HG03342 (cell line): ENCODE measurements at regions not wholly inside any gene's neighbourhood (a gene's known extent, or its start where the extent isn't known, plus 50 kb on each side); places are given as distances from the start of the nearest gene placed in this dataset.

ENCODE experiments used
- ATAC-seq: cut with Tn5 transposase; IDR thresholded peaks from one replicate; pipeline ENCODE4 v1.9.1; 2021; ENCODE audit warnings: mild to moderate bottlenecking, moderate library complexity; ENCODE audit not compliant: unreplicated experiment

DNA sequence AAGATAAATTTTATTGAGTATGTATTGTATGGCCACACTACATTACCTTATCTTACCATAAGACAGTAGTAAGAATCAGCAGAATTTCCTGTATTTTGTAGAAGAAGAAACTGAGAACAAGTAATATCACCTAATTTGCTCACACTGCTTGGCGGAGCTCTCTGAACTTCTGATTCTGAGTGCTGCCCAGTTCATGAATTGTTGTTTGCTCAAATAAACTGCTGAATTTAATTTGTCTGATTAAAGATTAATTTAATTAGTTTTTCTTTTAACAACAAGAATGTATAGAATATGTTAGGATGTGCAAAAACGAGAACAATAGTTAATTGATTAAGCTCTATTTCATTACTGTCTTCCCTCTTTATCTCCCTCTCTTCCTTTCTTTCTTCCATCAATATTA is 100.1 kb upstream of the ERBB4 start:
- no peak for ATAC-seq

DNA sequence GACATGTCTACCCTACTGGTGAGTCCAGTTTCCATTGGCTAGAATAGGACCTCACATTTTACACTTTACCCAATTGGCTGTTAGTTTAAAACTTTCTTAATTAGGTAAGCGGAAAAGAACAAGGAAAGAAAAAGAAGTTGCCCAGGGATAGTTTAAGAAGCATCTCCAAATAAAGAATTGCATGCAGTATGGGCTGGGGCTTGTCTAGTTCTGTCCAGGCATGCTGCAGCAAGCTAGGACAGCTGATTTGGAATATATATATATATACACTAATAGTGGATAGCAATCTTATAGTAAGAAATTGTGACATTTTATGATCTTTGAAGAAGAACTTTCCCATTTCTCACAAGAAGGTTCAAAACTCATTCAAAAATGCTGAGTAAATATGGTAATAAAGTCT is 90.0 kb upstream of the ERBB4 start:
- ATAC-seq: no peak

DNA sequence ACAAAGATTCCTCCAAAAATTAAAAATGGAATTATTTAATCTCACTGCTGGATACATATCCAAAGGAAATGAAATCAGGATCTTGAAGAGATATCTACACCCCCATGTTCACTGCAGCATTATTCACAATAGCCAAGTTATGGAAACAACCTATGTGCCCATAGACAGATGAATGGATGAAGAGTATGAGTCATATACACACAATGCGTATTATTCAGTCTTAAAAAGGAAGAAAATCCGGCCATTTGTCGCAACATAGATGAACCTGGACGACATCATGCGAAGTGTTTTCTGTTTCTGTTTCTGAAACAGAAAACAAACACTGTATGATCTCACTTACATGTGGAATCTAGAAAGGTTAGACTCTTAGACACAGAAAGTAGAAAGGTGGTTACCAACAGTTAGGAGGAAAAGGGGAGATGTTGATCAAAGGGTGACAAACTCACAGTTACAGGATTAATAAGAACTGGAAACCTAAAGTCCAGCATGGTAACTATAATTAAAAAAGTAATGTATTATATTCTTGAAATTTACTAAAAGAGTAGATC is 87.8 kb upstream of the ERBB4 start:
- ATAC-seq: no peak

DNA sequence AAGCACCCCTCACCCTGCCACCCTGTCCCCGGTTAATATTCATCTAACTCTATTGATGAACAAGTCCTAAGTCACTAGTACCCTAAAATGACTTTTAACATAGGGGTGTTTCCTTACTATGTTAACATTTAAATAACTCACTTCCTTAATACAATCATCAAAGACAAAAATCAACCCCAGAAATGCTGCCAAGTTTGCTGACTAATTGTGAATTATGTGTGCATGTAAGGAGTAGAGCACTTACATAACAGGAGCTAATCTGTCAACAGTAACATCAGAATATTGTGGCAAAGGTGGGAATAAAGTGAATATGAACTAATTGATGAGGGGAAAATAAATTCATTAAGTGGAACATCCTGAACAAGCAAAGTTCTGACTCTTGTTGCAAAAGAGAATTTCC is 81.4 kb upstream of the ERBB4 start:
- no peak for ATAC-seq

DNA sequence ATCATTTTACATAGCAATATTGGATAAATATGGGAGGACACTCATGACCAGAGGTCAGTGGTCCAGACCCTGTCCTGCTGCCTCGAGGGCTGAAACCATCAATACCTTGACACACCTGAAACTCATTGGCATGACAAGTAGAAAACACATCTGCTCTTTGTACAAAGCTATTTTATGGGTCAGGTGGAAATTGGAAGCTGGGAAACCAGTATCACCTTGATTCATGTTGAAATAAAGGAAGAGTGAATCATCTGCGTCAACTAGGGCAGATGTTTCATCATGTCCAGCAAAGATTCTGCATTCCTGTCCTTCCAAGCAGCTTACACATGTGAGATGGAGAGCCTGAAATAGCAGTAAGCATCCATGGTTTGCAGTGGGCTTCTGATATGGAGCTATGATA is 80.0 kb upstream of the ERBB4 start:
- no peak for ATAC-seq

DNA sequence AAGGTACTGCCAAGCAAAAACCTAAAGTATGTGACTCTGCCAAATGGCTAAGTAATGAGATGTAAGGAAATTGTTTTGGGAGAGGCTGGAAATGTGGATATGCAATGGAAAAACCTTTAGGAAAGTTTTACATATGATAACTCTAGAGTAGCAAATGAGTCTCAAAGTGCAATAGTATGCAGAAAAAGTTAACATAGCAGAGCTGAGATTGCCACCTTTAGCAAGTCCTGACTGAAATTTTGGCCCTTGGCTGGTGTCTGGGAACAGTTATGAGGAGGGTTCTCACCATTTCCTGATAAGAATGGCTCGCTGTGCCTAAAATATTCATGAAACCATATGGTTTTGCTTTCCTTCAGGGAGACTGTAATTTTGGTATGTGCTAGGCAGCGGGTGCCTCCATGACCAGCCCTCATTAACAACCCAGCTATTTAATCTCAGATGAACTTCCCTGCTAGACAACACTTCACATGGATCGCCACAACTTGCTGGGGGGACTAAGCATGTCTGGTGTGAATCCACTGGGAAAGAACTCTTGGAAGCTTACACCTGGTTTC is 72.3 kb upstream of the ERBB4 start:
- no peak for ATAC-seq

DNA sequence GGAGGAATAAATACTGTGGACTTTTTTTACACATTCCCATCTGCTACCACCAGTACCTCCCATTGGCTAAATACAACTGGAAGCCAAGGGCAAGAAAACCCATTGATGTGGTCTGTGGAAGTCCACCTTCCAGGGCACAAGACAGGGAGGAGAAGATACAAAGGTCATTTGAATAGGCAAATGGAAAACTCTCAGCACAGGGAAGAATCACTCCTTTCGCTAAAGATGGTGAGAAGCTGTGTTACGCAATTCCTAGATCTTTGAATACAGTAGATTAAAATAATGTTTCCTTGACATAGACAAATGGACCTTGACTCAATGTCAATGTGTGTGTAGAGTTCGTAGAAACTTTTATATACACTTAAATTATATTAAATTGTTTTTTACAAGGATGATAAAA is 70.9 kb upstream of the ERBB4 start:
- no peak for ATAC-seq

DNA sequence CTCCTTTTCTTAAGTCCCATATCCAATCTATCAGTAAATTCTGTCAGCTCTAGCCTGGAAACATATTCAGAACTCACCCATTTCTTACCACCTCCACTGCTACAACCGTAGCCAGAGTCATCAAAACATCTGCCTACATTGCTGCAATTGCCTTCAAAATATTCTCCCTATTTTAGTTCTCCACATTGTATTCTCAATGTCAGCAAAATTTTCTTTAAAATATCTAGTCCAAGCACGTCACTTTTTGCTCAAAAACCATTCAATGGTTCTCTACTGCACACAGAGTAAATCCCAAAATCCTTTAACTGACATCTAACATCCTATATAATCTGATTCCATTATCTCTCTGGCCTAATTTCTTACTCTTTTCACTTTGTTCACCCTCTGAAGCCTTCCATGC is 68.5 kb upstream of the ERBB4 start:
- ATAC-seq: no peak

DNA sequence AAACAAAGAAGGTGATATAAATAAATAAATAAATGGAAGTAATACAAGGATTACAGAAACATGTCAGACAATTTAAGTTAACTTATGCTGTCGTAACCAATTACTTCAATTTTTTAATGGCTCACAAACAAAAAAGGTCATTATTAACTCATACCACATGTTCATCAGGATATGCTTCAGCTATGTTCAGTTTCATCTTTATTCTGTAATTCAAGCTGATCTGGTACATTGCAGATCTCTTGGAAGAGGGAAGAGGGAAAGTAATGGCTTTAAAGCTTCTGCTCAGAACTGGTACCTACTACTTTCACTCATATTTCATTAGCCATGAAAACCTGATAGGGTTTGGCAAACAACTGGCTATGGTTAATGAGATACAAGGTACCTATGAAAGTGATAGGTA is 67.6 kb upstream of the ERBB4 start:
- ATAC-seq: no peak

DNA sequence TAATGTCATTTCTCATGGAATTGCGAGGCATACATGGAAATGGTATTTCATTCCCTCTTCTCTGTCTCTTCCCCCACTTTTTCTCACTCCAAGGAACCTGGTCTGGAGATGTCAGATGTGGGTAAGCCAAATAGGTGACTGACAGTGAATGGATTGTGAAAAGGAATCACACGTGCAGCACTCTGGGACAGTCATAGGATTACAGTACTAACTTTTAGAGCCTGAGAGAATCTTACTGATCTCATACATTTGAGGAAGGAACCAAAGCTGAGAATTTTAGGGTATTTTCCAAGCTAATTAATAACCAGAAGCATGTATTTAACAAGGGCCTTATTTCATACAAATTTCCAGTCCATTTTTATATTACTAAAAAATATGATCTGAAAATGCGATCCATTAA is 58.1 kb upstream of the ERBB4 start:
- no peak for ATAC-seq

DNA sequence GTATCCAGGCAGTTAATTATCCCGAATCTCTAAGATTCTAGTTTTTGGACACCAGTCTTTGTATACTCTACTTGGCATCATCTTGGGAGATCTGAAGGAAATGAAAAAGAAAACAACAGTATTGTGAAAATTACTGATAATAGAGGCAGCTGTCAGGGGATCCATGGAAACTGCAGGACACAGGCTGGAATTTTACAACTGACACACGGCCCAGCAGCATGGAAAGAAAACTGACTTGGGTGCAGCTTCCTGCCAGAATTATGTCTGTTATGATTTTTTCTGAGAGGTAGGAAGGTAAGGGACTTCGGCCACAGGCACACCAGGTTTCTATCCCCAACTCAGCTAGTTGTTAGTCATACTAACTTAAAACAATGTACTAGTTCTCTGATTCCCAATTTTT is 57.7 kb upstream of the ERBB4 start:
- no peak for ATAC-seq

DNA sequence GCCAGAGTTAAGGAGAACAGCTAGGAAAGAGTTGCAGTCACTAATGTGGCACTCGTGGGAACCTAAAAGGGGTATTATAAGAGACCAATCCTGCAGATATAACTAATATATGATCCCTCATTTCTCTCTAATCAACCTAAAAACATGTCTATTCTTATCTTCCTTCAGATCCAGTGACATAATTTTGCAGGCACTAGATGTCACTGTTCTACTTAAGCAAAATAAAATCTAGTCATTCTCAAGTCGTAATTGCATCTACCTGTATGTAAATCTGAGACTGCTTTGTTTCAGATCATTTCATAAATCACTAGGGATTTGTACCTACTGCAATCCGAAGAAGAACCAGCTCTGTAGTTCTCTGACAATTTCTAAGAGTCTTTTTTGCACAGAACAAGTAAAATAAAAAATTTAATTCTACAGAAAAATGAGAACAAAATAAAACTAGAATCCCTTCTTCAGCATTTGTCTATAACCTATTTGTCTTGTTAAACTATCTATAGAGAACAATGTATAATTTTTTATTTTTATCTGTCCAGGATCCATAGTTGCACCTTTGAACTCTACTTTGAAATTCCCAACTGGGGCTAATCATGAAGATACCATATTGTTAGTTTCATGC is 56.5 kb upstream of the ERBB4 start:
- peak; percentile 61 for ATAC-seq

DNA sequence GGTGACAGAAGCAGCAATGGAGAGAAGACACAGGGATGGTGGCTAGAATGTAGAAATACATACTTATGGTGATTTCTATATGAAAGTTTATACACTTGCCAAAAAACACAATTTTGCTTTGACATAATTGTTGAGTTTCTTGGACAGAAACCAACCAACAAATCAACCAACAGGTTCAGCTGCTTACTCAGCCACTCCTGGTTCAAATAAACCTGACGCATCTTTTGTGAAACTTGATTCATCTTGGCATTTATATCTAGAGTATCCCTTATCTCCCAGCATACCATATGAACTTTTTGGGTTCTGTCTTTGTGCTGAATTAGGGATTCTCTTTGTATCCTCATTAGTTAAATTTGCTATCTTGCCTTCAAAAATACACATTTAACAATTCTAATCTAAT is 54.1 kb upstream of the ERBB4 start:
- no peak for ATAC-seq
